ENCODE measurements at regions not wholly inside any gene's neighbourhood (a gene's known extent, or its start where the extent isn't known, plus 50 kb on each side); places are given as distances from the start of the nearest gene placed in this dataset.

- no peak for TF ChIP-seq CTCF (IDR thresholded peaks at IDR 0.05; ENCODE audit: insufficient read depth, low read length, missing control alignments)
- no peak for DNase-seq (ENCODE audit: low read depth, low spot score)
- ChIA-PET POLR2A (no interaction called here), CTCF (no interaction called here)
- no peak overlapping the region for H3K4me3 ChIP-seq (ENCODE audit: low read depth, low read length)
Measured at GRCh38 chr11:104225047-104225446, 61.1 kb upstream of the PDGFD start.

GRCh38 chr11:104222464-104222863, 58.5 kb upstream of the PDGFD start:
- no peak for DNase-seq (ENCODE audit: low read depth, low spot score)
- ChIA-PET POLR2A (no interaction called here), CTCF (no interaction called here)
- TF ChIP-seq CTCF (IDR thresholded peaks at IDR 0.05; ENCODE audit: insufficient read depth, low read length, missing control alignments), result no peak
- H3K4me3 ChIP-seq (ENCODE audit: low read depth, low read length), result no peak overlapping the region

GRCh38 chr11:104221455-104221854, 57.5 kb upstream of the PDGFD start:
- DNase-seq (ENCODE audit: low read depth, low spot score), result no peak
- POLR2A ChIA-PET, result no interaction called here
- no peak for TF ChIP-seq CTCF (IDR thresholded peaks at IDR 0.05; ENCODE audit: insufficient read depth, low read length, missing control alignments)
- H3K4me3 ChIP-seq (ENCODE audit: low read depth, low read length), result no peak overlapping the region
- CTCF ChIA-PET, result no interaction called here

GRCh38 chr11:104219096-104219495, 55.1 kb upstream of the PDGFD start:
- CTCF ChIA-PET, result no interaction called here
- DNase-seq (ENCODE audit: low read depth, low spot score), result no peak
- POLR2A ChIA-PET, result no interaction called here
- TF ChIP-seq CTCF (IDR thresholded peaks at IDR 0.05; ENCODE audit: insufficient read depth, low read length, missing control alignments), result no peak
- no peak overlapping the region for H3K4me3 ChIP-seq (ENCODE audit: low read depth, low read length)

- no peak for TF ChIP-seq CTCF (IDR thresholded peaks at IDR 0.05; ENCODE audit: insufficient read depth, low read length, missing control alignments)
- H3K4me3 ChIP-seq (ENCODE audit: low read depth, low read length), result no peak overlapping the region
- DNase-seq (ENCODE audit: low read depth, low spot score), result no peak
- CTCF ChIA-PET, result no interaction called here
- POLR2A ChIA-PET, result no interaction called here
Measured at GRCh38 chr11:104214517-104214916, 50.6 kb upstream of the PDGFD start.

All from AG04449 (cell line).